ENCODE measurements at regions not wholly inside any gene's neighbourhood (a gene's known extent, or its start where the extent isn't known, plus 50 kb on each side); places are given as distances from the start of the nearest gene placed in this dataset.

DNA sequence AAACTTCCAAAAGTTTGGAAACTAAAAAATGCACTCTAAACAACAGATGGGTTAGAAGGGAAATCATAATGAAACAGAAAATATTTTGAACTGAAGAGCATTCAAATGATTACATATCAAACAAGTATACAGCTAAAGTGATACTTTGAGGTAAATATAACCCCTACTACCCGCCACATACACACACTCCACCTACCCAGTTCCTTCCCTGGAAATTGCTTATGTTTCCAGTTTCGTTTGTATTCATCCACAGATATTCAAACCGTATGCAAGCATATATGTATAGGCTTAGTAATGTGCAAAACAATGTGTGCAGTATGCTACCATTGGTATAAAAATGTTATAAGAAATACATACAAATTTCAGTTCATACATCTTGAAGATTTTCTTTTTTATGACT, 95.5 kb downstream of the SMIM20 start:
- no peak for TF ChIP-seq POLR2AphosphoS5 (IDR thresholded peaks at IDR 0.05)
- no peak for TF ChIP-seq CTCF (IDR thresholded peaks at IDR 0.05)
- no peak for TF ChIP-seq POLR2A (IDR thresholded peaks at IDR 0.05; ENCODE audit: low read depth)

Data from esophagus muscularis mucosa (tissue), 3 donors.